Right lobe of liver (tissue), 6 donors: ENCODE measurements at regions not wholly inside any gene's neighbourhood (a gene's known extent, or its start where the extent isn't known, plus 50 kb on each side); places are given as distances from the start of the nearest gene placed in this dataset.

Experiments used
- ATAC-seq, 4 donors: fragments of 200-7000 bp; cut with Tn5 transposase; one replicate each; pipeline ENCODE4 v1.9.1; 2020; ENCODE audit warnings: mild to moderate bottlenecking in 4 of 4, moderate library complexity in 4 of 4
- DNase-seq, 3 donors: peaks; one replicate each; pipeline ENCODE4 v3.0.0-alpha.2; 2020
- H3K27ac ChIP-seq, 3 donors: fragments of 200-600 bp; one replicate each; pipeline ENCODE4 v1.8.0; 2022
- H3K27me3 ChIP-seq, 2 donors: fragments of 200-600 bp; one replicate each; pipeline ENCODE4 v1.8.0; 2022
- H3K36me3 ChIP-seq, 4 donors: fragments of 200-600 bp; sonication (generic) in 1 of 4; one replicate each; pipeline versions ENCODE4 v1.5.1 to v1.8.0; 2017 to 2022; ENCODE audit warnings: control low read depth in 1 of 4
- H3K4me1 ChIP-seq, 4 donors: fragments of 200-600 bp; sonication (generic) in 1 of 4; one replicate each; pipeline versions ENCODE4 v1.5.1 to v1.8.0; 2017 to 2022; ENCODE audit warnings: control low read depth in 1 of 4
- H3K4me3 ChIP-seq, 3 donors: fragments of 200-600 bp; one replicate each; pipeline ENCODE4 v1.8.0; 2022
- H3K9me3 ChIP-seq, 4 donors: fragments of 200-600 bp; sonication (generic) in 1 of 4; one replicate each; pipeline versions ENCODE4 v1.5.1 to v1.8.0; 2017 to 2022; ENCODE audit warnings: control low read depth in 1 of 4
- CTCF ChIP-seq, 4 donors: fragments of 200-600 bp in 3 of 4; fragments of 450-650 bp in 1 of 4; IDR thresholded peaks; one replicate each; pipeline versions ENCODE4 v1.5.1 to v1.8.0; 2016 to 2022; ENCODE audit warnings: antibody characterized with exemption in 4 of 4, mild to moderate bottlenecking in 2 of 4
- POLR2A ChIP-seq: fragments of 450-650 bp; IDR thresholded peaks from one replicate; pipeline ENCODE4 v1.6.1; 2017; ENCODE audit warnings: antibody characterized with exemption, mild to moderate bottlenecking
- WGBS: methylation state at CpG from one replicate; pipeline ENCODE4 v1.1.6; 2018; ENCODE audit warnings: low coverage, low lambda C conversion rate; ENCODE audit not compliant: insufficient coverage; ENCODE audit errors: missing lambda C conversion rate; 5-methylcytosine and 5-hydroxymethylcytosine counted together
- intact Hi-C, 2 donors: fragments of 100-400 bp; cut with DNase I; formaldehyde crosslinking; loops; one replicate each; pipeline versions ENCODE4 v1.11.2 to v1.14.1; 2022
- donor health status: DM: no; HTN: yes; CAD: no.
- donor health status: DM: no; HTN: no; CAD: no.
- donor health status: DM: no; HTN: no; CAD: no.
- donor health status: DM: no; HTN: yes; CAD: no.
- donor health status: DM: no; HTN: yes; CAD: no.

GRCh38 chr4:25524663-25525062 lies 131.0 kb upstream of the SLC34A2 start:
- H3K36me3 ChIP-seq = no peaks in the 10 kb centered on the region
- intact Hi-C loops = no loop called here
- no peaks in the 10 kb centered on the region for H3K27me3 ChIP-seq
- no peak overlapping the region for H3K27ac ChIP-seq
- no peaks in the 10 kb centered on the region for H3K9me3 ChIP-seq
- 41% methylated on average over 2 of the region's 2 CpGs for WGBS
- ATAC-seq (peak in 1 of 4 donors; percentile 24), DNase-seq (no peak)
- no peak overlapping the region for H3K4me3 ChIP-seq
- TF ChIP-seq CTCF (IDR thresholded peaks at IDR 0.05) (no peak), POLR2A (no peak)
- no peaks in the 10 kb centered on the region for H3K4me1 ChIP-seq

- Histone ChIP-seq H3K27ac (no peak overlapping the region), H3K36me3 (no peaks in the 10 kb centered on the region), H3K27me3 (no peaks in the 10 kb centered on the region), H3K4me1 (no peaks in the 10 kb centered on the region), H3K4me3 (no peak overlapping the region), H3K9me3 (no peaks in the 10 kb centered on the region)
- 78% methylated on average over 6 of the region's 6 CpGs for WGBS
- TF ChIP-seq POLR2A (no peak), CTCF (IDR thresholded peaks at IDR 0.05) (no peak)
- no peak for DNase-seq
- intact Hi-C loops = no loop called here
- no peak for ATAC-seq
These were observed 129.8 kb upstream of the SLC34A2 start for GRCh38 chr4:25525896-25526295.

DNA sequence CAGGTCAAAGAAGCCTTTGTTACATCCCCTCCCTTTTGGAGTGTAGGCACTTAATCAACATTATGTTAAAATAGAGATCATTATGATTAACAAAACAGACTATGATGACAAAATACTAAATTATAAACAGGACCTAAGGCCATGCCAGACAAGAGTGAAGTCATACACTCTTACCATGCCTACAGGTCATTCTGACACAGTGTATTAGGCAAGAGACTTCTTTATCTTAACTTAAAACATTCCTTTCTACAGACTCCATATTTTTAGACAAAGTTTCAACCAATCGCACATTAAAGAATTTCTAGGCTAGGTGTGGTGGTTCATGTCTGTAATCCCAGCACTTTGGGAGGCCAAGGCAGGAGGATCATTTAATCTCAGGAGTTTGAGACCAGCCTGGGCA lies 128.6 kb upstream of the SLC34A2 start:
- WGBS = 80% methylated on average over 1 of the region's 1 CpG
- Histone ChIP-seq H3K27me3 (no peaks in the 10 kb centered on the region), H3K36me3 (no peaks in the 10 kb centered on the region), H3K9me3 (no peaks in the 10 kb centered on the region), H3K4me3 (no peak overlapping the region), H3K27ac (no peak overlapping the region), H3K4me1 (no peaks in the 10 kb centered on the region)
- ATAC-seq = no peak
- intact Hi-C loops = no loop called here
- TF ChIP-seq POLR2A (no peak), CTCF (IDR thresholded peaks at IDR 0.05) (no peak)
- no peak for DNase-seq

DNA sequence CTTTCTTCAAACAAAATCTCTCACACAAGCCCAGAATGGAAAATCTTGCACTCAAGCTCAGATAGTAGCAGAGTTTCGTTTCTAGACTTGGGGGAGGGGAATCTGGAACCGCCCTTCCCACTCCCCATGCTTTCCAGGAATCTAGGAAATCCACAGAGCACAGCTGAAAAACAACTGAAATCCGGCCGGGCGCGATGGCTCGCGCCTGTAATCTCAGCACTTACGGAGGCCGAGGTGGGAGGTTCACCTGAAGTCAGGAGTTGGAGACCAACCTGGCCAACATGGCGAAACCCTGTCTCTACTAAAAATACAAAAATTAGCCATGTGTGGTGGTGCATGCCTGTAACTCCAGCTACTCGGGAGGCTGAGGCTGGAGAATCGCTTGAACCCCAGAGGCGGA lies 127.3 kb upstream of the SLC34A2 start:
- no peak for DNase-seq
- intact Hi-C loops = no loop called here
- TF ChIP-seq CTCF (IDR thresholded peaks at IDR 0.05) (no peak), POLR2A (no peak)
- Histone ChIP-seq H3K36me3 (no peaks in the 10 kb centered on the region), H3K27ac (no peak overlapping the region), H3K9me3 (no peaks in the 10 kb centered on the region), H3K27me3 (no peaks in the 10 kb centered on the region), H3K4me3 (no peak overlapping the region), H3K4me1 (no peaks in the 10 kb centered on the region)
- no peak for ATAC-seq
- 90% methylated on average over 6 of the region's 14 CpGs for WGBS

DNA sequence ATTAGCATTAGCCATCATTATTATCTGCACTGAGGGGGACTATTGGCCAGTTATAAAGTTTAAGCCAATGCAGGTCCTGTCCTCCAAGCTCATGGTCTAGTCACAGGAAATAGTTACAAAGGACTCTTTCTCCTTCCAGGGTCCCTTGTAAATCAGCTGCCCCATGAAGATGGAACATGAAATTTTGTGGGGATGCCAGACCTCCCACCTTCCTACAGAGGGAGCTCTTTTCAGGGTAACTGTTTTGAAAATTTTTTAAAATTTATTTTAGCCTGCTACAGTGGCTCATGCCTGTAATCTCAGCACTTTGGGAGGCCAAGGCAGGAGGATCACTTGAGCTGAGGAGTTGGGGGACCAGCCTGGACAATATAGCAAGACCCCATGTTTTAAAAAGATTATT lies 124.4 kb upstream of the SLC34A2 start:
- TF ChIP-seq POLR2A (no peak), CTCF (IDR thresholded peaks at IDR 0.05) (peak in 2 of 4 donors; percentile 29 to 37)
- Histone ChIP-seq H3K36me3 (no peaks in the 10 kb centered on the region), H3K27me3 (no peaks in the 10 kb centered on the region)

More for the DNA sequence above, 124.4 kb upstream of the SLC34A2 start:
- Histone ChIP-seq H3K9me3 (no peaks in the 10 kb centered on the region), H3K4me3 (no peak overlapping the region), H3K27ac (no peak overlapping the region), H3K4me1 (no peaks in the 10 kb centered on the region)
- no peak for ATAC-seq
- DNase-seq = no peak
- intact Hi-C loops = no loop called here
